Raji (cell line): ENCODE measurements at regions not wholly inside any gene's neighbourhood (a gene's known extent, or its start where the extent isn't known, plus 50 kb on each side); places are given as distances from the start of the nearest gene placed in this dataset.

ENCODE experiments used
- POLR2A ChIP-seq: IDR thresholded peaks from 2 replicates; pipeline ENCODE4 v1.6.1; 2011; ENCODE audit warnings: low read depth, low read length, control low read depth; ENCODE audit not compliant: insufficient read depth

GRCh38 chr3:177960722-177961121 is 575.5 kb upstream of the KCNMB2 start:
- TF ChIP-seq POLR2A: no peak

- no peak for TF ChIP-seq POLR2A
Measured at GRCh38 chr3:177961784-177962183, 574.5 kb upstream of the KCNMB2 start.

DNA sequence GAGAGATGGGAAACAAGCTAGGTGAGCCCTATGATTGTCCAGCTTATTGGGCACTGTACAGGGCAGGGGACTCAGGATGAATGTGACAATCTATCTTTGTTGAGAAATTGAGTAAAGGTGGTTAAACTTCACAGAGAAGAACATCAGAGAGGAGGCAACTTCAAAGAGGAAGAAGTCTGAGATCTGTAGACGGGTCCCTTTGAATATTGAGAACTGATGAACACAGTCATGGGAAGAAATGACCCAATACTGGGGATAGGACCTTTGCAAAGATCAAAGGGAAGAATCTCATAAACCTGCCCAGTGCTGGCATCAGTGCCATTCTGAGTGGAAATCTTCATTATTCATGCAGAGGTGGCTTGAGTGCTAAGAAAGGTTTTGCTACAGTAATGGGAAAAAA is 569.7 kb upstream of the KCNMB2 start:
- no peak for TF ChIP-seq POLR2A

DNA sequence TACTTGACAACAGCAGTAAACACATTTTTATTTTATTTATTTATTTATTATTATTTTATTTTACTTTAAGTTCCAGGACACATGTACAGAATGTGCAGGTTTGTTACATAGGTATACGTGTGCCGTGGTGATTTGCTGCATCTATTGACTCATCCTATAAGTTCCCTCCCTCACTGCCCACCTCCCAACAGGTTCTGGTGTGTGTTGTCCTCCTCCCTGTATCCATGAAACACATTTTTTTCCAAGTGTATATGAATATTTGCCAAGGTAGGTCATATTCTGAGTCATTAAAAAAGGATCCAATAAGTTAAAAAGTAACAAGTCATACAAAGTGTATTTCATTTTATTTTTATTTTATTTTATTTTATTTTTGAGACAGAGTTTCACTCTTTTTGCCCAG is 567.3 kb upstream of the KCNMB2 start:
- TF ChIP-seq POLR2A: no peak

GRCh38 chr3:177973241-177973840 is 562.9 kb upstream of the KCNMB2 start:
- TF ChIP-seq POLR2A: no peak

- no peak for TF ChIP-seq POLR2A
Measured at GRCh38 chr3:177976241-177976640, 560.0 kb upstream of the KCNMB2 start.

DNA sequence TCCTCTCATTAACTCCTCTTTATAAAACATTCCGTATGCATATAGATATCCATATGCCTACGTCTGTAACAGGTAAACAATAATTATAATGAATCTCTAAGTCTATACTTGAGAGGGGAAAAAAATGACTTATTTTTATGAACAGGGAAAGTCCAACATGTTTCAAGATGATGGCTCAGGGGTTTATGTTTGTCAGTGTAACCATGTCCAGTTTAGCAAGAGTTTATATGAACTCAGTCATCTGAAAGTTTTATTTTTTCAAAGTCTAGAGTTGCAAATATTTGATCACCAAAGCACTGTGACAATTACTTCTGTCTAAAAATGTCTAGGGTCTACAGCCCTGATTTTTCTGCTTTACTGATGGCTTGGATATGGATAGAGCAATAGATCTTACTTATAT is 559.4 kb upstream of the KCNMB2 start:
- no peak for TF ChIP-seq POLR2A

- no peak for TF ChIP-seq POLR2A
Measured at GRCh38 chr3:177977381-177978158, 558.7 kb upstream of the KCNMB2 start.

GRCh38 chr3:177978946-177979345 is 557.3 kb upstream of the KCNMB2 start:
- TF ChIP-seq POLR2A: no peak

DNA sequence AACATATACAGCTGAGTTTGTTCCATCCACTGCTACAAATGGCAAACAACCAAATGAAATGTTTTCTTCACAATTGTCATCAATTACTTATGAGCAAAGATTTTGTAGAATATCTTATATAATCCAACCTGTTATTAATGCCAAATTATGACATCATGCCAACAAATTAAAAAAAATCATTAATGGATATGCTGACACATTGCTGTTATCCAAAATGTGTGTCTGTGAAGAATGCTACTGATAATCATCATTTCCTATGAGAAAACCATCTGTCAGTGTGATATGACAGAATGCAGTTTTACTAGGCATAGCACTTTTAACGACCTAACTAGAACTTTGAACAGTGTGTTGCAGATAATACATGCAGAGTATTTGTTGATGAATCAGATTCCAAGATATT is 556.5 kb upstream of the KCNMB2 start:
- no peak for TF ChIP-seq POLR2A

DNA sequence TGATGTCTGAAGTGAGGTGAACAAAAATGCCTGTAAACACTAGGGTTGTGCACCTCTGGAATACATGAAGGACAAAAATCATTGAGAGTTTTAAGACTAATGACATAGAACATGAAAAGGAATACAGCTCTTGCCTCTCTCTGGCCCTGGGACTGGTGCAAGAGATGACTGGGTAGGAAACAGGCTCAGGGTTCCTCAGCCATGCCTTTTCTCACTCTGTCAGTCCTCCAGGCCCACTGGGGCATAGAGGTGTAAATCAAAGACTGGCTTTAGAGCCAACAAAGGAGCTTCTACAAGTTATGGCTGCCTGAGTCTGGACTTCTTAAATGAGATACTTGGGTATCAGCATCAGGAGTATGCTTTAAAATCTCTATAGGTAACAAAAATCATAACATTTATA is 554.7 kb upstream of the KCNMB2 start:
- no peak for TF ChIP-seq POLR2A

GRCh38 chr3:177982034-177982433 is 554.2 kb upstream of the KCNMB2 start:
- TF ChIP-seq POLR2A: no peak

GRCh38 chr3:177983320-177983719 is 552.9 kb upstream of the KCNMB2 start:
- TF ChIP-seq POLR2A: no peak

GRCh38 chr3:177992993-177993970 is 543.0 kb upstream of the KCNMB2 start:
- TF ChIP-seq POLR2A: no peak

DNA sequence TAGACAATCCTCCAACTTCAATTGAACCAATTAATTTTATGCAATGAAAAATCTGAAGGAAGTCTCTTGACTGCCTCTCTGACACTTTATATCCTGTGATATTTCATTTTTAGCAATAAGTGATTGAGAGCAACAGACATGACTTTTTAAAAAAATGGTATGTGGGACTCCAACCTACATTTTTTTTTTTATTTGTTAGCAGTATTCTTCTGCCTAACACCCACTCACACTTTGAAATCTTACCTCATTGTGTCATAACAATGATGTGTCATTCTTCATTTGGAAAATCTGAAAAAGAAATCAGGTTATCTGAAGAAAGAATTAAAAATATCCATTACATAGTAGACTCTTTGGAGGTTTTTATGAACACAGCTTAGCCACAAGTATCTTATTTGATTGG is 541.3 kb upstream of the KCNMB2 start:
- TF ChIP-seq POLR2A: no peak
